A549 (cell line): ENCODE measurements at regions not wholly inside any gene's neighbourhood (a gene's known extent, or its start where the extent isn't known, plus 50 kb on each side); places are given as distances from the start of the nearest gene placed in this dataset.

Source experiments
- CEBPB ChIP-seq, 2 experiments: fragments of >200 bp in 1 of 2; sonication (Bioruptor Twin) in 1 of 2; formaldehyde crosslinking in 1 of 2; IDR thresholded peaks; 2 replicates each; pipeline ENCODE4 v1.6.1; 2012 to 2016
- CHD4 ChIP-seq: fragments of 200-600 bp; sonication (generic); IDR thresholded peaks from 2 replicates; pipeline ENCODE4 v1.6.1; 2016; ENCODE audit warnings: antibody characterized with exemption, mild to moderate bottlenecking, borderline replicate concordance
- CTCF ChIP-seq: fragments of >200 bp; sonication (Bioruptor Twin); formaldehyde crosslinking; IDR thresholded peaks from 3 replicates; pipeline ENCODE4 v1.5.1; 2016
- EHF ChIP-seq: fragments of 250-450 bp; sonication (Bioruptor Pico); IDR thresholded peaks from 2 replicates; pipeline ENCODE4 v1.5.0; 2020; ENCODE audit warnings: mild to moderate bottlenecking
- ELK1 ChIP-seq: fragments of 150-350 bp; IDR thresholded peaks from 2 replicates; pipeline ENCODE4 v1.6.1; 2014; ENCODE audit warnings: low read depth, mild to moderate bottlenecking, low read length
- HMGXB4 ChIP-seq: fragments of 250-450 bp; sonication (Bioruptor Pico); IDR thresholded peaks from 2 replicates; pipeline ENCODE4 v1.5.0; 2021; ENCODE audit warnings: mild to moderate bottlenecking, moderate library complexity, borderline replicate concordance
- MAX ChIP-seq: IDR thresholded peaks from 2 replicates; pipeline ENCODE4 v1.6.1; 2012
- MAZ ChIP-seq: fragments of 150-350 bp; IDR thresholded peaks from 2 replicates; pipeline ENCODE4 v1.6.1; 2014; ENCODE audit warnings: antibody characterized with exemption, low read depth, low read length, borderline replicate concordance
- POLR2A ChIP-seq: IDR thresholded peaks from 2 replicates; pipeline ENCODE4 v1.6.1; 2012; ENCODE audit warnings: mild to moderate bottlenecking, low read length
- POLR2AphosphoS2 ChIP-seq: conservative IDR thresholded peaks from 2 replicates; pipeline ENCODE4 v1.6.1; 2012; ENCODE audit warnings: low read length, improper control_type of control experiment, inconsistent platforms
- RCOR1 ChIP-seq: fragments of 150-350 bp; IDR thresholded peaks from 2 replicates; pipeline ENCODE4 v1.6.1; 2014; ENCODE audit warnings: antibody characterized with exemption, low read length, low read depth
- REST ChIP-seq: fragments of 200-600 bp; sonication (generic); IDR thresholded peaks from 2 replicates; pipeline ENCODE4 v1.6.1; 2016; ENCODE audit warnings: antibody characterized with exemption, mild to moderate bottlenecking, moderate library complexity
- ZFP36 ChIP-seq: fragments of 450-650 bp; IDR thresholded peaks from 2 replicates; pipeline ENCODE4 v1.6.1; 2014; ENCODE audit warnings: borderline replicate concordance; ENCODE audit not compliant: partially characterized antibody
- ZSCAN20 ChIP-seq: fragments of 250-450 bp; sonication (Bioruptor Pico); IDR thresholded peaks from 2 replicates; pipeline ENCODE4 v1.8.0; 2022; ENCODE audit warnings: mild to moderate bottlenecking, moderate library complexity

- TF ChIP-seq ZSCAN20 (CRISPR knock-in tag): no peak
- TF ChIP-seq CEBPB (IDR thresholded peaks at IDR 0.05): no peak
- no peak for TF ChIP-seq ELK1
- no peak for TF ChIP-seq CTCF
- no peak for TF ChIP-seq MAX
- no peak for TF ChIP-seq RCOR1
- TF ChIP-seq CHD4: no peak
- TF ChIP-seq POLR2A: no peak
- TF ChIP-seq ZFP36: no peak
- no peak for TF ChIP-seq REST
- TF ChIP-seq MAZ: no peak
- TF ChIP-seq HMGXB4: no peak
- TF ChIP-seq EHF: no peak
- TF ChIP-seq POLR2AphosphoS2: no peak
These were observed 300.6 kb downstream of the SEC14L1 start for GRCh38 chr17:77441130-77441920.
